Testis (tissue), 2 donors: ENCODE measurements at regions not wholly inside any gene's neighbourhood (a gene's known extent, or its start where the extent isn't known, plus 50 kb on each side); places are given as distances from the start of the nearest gene placed in this dataset.

Experiments
- DNase-seq: peaks from one replicate; pipeline ENCODE4 v3.0.0-alpha.2; 2019
- H3K27ac ChIP-seq, 2 donors: fragments of 200-600 bp; sonication (generic); one replicate each; pipeline ENCODE4 v1.5.1; 2019
- H3K27me3 ChIP-seq: fragments of 200-600 bp; sonication (generic); one replicate; pipeline ENCODE4 v1.5.1; 2019
- H3K36me3 ChIP-seq: fragments of 200-600 bp; sonication (generic); one replicate; pipeline ENCODE4 v1.5.1; 2017; ENCODE audit warnings: low read depth; ENCODE audit errors: missing control alignments
- H3K4me1 ChIP-seq: fragments of 200-600 bp; sonication (generic); one replicate; pipeline ENCODE4 v1.5.1; 2019
- H3K4me3 ChIP-seq, 2 donors: fragments of 200-600 bp; sonication (generic); one replicate each; pipeline ENCODE4 v1.5.1; 2017 to 2019
- H3K9me3 ChIP-seq: fragments of 200-600 bp; sonication (generic); one replicate; pipeline ENCODE4 v1.5.1; 2017
- CTCF ChIP-seq, 3 experiments: fragments of 450-650 bp in 2 of 3; fragments of 200-600 bp in 1 of 3; sonication (generic) in 1 of 3; IDR thresholded peaks; one replicate each; pipeline ENCODE4 v1.5.1; 2016 to 2019; ENCODE audit warnings: antibody characterized with exemption in 3 of 3, mild to moderate bottlenecking in 2 of 3, moderate library complexity in 1 of 3
- POLR2A ChIP-seq: fragments of 450-650 bp; IDR thresholded peaks from one replicate; pipeline ENCODE4 v1.6.1; 2017; ENCODE audit warnings: antibody characterized with exemption, mild to moderate bottlenecking, moderate library complexity
- WGBS, 2 donors: methylation state at CpG; one replicate each; pipeline ENCODE4 v1.1.5; 2018; 5-methylcytosine and 5-hydroxymethylcytosine counted together
- intact Hi-C: fragments of 100-400 bp; cut with DNase I; formaldehyde crosslinking; loops from one replicate; pipeline ENCODE4 v1.15.1; 2023; ENCODE audit warnings: low total_unique reads

DNA sequence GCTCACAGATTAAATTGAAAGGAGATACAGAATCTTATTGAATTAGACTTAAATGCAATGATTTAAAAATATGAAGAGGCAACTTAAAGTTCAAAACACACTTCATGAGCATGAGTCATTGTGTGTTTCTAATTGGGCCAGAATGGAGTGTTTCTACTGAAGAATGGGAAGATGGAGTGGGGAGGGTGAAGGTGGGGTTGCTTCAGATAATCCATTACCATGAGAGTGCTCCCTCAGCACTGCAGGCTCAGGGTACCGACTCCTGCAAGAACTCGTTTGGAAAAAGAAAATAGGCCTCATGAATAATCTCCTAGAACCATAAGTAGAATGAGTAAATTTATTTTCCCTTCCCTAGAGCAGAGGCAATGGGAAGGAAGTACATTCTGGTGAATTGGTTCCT lies 372.8 kb downstream of the TOX3 start:
- Histone ChIP-seq H3K36me3 (no peaks in the 10 kb centered on the region), H3K27ac (no peak overlapping the region), H3K9me3 (no peaks in the 10 kb centered on the region), H3K4me3 (no peak overlapping the region), H3K4me1 (no peaks in the 10 kb centered on the region), H3K27me3 (no peaks in the 10 kb centered on the region)
- no peak for TF ChIP-seq CTCF (IDR thresholded peaks at IDR 0.05)
- no peak for TF ChIP-seq POLR2A
- 81 to 89% methylated on average over 2 of the region's 2 CpGs for WGBS, 2 donors
- no peak for DNase-seq
- intact Hi-C loops, result no loop called here

DNA sequence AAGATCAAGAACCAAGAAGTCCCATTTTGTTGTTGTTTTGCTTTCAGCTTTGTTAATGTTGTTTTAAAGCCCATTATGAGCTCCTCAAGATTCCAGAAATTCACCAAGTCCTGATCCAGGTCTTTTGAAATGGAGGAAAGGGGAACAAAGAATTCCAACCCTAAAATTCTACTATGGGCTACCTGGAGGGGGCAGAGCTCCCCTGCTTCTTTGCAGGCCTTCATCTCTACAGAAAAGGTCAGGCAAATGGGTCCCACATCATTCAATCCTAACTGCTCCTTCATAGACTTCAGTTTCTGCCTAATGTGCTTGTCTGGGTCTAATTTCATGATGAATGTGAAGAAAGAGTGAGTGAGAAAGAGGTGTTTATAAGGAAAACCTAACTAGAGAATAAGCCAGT lies 375.5 kb downstream of the TOX3 start:
- no peaks in the 10 kb centered on the region for H3K9me3 ChIP-seq
- H3K36me3 ChIP-seq, result no peaks in the 10 kb centered on the region
- no peak for DNase-seq
- H3K4me3 ChIP-seq, result no peak overlapping the region
- no peak overlapping the region for H3K27ac ChIP-seq
- TF ChIP-seq CTCF (IDR thresholded peaks at IDR 0.05) (no peak), POLR2A (no peak)
- H3K27me3 ChIP-seq, result no peaks in the 10 kb centered on the region
- intact Hi-C loops, result no loop called here
- H3K4me1 ChIP-seq, result no peaks in the 10 kb centered on the region

GRCh38 chr16:52167328-52167727 lies 379.6 kb downstream of the TOX3 start:
- 25 to 81% methylated on average over 1 of the region's 1 CpG for WGBS, 2 donors
- Histone ChIP-seq H3K27me3 (no peaks in the 10 kb centered on the region), H3K4me3 (no peak overlapping the region), H3K4me1 (no peaks in the 10 kb centered on the region), H3K36me3 (no peaks in the 10 kb centered on the region), H3K27ac (no peak overlapping the region), H3K9me3 (no peaks in the 10 kb centered on the region)
- intact Hi-C loops, result no loop called here
- DNase-seq, result no peak
- TF ChIP-seq CTCF (IDR thresholded peaks at IDR 0.05) (no peak), POLR2A (no peak)

GRCh38 chr16:52165961-52166360 lies 381.0 kb downstream of the TOX3 start:
- WGBS, 2 donors, result 85 to 89% methylated on average over 8 of the region's 8 CpGs
- no peaks in the 10 kb centered on the region for H3K4me1 ChIP-seq
- intact Hi-C loops, result no loop called here

More at GRCh38 chr16:52165961-52166360, 381.0 kb downstream of the TOX3 start:
- H3K4me3 ChIP-seq, result no peak overlapping the region
- DNase-seq, result no peak
- H3K27me3 ChIP-seq, result no peaks in the 10 kb centered on the region
- H3K36me3 ChIP-seq, result no peaks in the 10 kb centered on the region
- no peaks in the 10 kb centered on the region for H3K9me3 ChIP-seq
- H3K27ac ChIP-seq, result no peak overlapping the region
- TF ChIP-seq POLR2A, result no peak
- no peak for TF ChIP-seq CTCF (IDR thresholded peaks at IDR 0.05)
